ENCODE measurements at regions not wholly inside any gene's neighbourhood (a gene's known extent, or its start where the extent isn't known, plus 50 kb on each side); places are given as distances from the start of the nearest gene placed in this dataset.
"Not testable (repeated sequence)": the region's sequence is repeated elsewhere in the genome, so short reads cannot be mapped to it uniquely, and the experiment has no call there.

DNA sequence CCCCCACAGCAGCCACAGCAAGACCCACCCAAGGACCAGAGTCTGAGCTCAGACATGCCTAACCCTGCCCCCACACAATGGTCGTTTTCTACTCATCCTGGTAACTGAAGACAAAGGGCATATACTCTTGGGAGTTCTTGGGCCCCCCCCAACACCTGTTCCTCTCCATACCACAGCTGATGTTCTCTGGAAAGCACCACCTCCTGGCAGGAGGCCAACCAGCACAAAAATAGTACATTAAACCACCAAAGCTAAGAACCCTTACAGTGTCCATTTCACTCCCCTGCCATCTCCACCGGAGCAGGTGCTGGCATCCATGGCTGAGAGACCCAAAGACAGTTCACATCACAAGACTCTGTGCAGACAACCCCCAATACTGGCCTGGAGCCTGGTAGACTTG, 80.6 kb upstream of the DAAM1 start:
- peak; percentile 27 for DNase-seq (ENCODE audit: low read depth)

DNA sequence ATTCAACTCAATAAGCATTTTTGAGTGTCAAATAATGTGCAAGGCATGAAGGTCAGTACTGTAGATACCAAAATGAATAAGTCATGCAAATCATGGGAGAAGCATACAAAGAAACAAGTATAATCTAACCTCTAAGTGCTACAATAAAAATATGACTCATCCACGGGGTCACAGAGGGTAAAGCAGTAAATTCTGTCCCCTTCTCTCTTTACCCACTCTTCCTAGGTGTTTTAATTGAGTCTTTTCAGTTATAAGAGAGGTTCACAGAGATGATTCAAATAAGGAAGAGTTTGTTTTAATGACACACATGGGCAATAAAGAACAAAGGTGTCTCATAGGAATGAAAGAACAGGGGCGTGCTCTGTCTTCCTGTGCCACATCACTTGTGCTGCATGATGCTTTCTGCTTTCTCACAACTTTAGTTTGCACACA, 71.5 kb upstream of the DAAM1 start:
- peak; percentile 94 for DNase-seq (ENCODE audit: low read depth)

DNA sequence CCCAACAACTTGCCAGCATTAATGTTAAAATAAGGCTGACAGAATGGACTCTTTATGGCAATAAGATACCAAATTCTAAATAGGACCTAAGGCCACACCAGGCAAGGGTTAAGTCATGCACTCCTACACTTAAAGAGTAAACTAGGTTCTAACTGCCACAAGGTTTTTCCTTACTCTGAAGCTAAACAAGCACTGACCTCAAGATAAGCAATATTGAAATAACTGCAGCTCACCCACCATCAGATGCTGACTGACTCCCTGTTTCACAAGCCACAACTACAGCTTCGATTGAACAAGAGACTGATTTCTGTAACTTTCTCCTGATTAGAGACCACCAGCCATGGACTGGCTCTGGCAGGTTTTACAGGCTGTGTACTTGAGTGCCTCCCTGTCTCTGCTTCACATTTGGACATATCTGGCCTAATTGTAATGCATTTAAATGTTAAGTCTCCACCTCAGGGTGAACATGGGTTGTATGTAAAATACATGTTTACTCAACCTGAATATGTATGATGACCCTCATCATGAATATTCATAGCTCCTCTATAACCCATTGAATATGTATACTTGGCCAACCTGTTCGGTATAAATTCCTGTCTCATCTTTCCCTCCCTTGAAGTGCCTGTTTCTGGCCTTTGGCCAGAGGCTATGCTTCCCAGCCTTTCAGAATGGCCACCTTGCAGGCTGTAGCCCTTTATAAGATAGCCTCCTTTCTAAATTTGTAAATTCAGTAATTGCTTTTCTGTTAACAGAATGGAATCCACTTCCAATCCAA, 70.5 kb upstream of the DAAM1 start:
- no peak for DNase-seq (ENCODE audit: low read depth)

DNA sequence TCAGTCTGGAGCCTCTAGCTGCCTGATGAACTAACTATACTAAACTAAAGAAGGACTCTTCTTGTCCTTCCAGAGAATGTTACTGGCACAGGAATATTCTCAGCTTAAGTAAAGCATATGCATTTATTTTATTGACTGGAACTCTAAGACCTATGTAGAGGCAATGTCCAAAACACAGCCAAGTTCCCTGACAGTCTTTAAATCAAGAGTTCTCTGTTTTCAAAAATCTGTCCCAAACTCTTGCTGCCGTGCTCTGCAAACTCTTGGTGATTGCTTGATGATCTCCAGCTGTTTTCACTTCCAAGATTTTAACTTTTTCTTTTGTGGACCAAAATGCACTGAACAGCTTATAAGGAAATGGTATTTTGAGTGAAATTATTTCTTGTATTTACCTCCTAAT, 67.5 kb upstream of the DAAM1 start:
- no peak for DNase-seq (ENCODE audit: low read depth)

DNA sequence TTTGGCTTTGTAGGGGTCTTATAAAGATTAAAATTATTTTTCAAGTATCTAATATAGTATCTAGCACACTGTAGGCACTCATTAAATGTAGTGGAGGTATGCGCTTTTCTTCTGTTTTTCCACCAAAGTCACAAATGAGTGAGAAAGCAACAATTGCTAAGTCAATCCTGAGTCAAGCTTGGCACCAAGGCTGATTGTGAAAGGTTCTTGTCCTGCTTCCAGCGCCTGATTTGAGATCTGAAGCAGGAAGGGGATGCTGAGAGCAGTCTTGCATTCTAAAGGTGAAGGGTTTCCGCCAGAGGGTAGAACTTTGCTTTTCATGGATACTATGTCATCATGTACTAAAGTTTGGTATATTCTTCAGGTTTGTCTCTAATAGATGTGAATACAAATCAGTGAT, 64.9 kb upstream of the DAAM1 start:
- DNase-seq (ENCODE audit: low read depth) = no peak

DNA sequence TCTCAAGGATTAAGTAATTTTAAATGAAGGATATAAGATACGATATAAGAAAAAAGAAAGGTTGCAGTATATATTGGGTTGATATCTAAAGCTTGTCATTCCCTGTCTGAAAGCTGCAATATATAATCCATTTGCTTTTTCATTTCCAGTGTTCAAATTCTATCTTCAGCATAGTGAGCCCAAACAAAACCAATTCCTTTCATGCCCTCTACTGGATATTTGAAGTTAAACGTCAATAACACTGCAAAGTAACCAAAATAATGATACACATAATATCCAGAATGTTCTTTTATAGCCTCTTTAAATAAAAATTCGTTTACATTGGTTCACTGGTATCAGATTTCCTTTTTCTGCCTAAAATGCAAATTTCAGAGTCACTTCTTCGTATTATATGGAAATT, 64.5 kb upstream of the DAAM1 start:
- DNase-seq (ENCODE audit: low read depth) = peak; percentile 39

DNA sequence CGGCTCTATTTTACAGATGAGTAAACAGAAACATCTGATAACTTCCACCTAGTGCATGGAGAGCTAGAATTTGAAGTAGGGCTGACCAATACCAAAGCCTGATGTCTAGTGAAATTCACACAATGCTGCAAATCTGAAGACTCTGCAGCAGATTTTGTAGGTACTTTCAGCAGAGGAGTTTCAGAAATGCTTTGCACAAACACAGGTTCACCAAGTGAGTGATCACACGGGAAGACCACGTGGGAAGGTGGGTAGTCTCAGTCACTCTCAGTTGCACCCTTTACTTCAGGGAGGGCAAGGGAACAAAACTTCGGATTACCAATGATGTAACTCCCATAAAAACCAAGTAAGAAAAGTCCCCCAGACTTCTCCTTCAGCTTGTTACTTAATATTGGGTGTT, 63.3 kb upstream of the DAAM1 start:
- no peak for DNase-seq (ENCODE audit: low read depth)

DNA sequence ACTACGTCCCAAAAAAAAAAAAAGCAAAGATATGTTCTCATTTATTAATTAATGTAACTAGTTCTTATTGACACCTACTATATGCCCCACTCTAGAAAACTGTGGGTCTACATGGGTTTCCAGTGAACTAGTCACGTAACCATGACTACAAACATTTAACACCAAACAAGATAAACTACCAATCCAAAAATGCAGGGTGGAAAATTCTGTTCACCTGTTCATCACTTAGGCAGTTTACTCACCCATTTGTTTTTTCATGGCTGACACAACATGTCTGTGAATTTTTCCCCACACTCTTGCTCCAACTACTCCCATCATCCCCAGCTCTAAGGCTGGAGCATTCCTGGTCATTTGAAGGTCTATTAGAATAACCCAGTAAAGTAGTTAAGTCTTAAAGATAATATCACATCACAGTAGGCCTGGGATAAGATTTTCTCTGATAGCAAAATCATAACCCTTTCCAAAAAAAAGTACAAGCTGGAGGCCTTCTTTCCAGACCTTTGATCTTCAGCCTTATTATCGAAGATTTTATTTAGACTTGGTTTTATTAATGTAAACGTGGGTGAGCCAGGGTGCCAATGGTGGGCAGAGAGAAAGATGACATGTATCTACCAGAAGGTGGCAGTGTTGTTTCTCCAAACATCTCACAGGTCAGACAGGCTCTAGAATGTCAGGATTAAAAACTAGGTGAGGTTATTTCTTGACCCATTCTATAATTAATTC, 61.6 kb upstream of the DAAM1 start:
- peak; percentile 67 for DNase-seq (ENCODE audit: low read depth)

DNA sequence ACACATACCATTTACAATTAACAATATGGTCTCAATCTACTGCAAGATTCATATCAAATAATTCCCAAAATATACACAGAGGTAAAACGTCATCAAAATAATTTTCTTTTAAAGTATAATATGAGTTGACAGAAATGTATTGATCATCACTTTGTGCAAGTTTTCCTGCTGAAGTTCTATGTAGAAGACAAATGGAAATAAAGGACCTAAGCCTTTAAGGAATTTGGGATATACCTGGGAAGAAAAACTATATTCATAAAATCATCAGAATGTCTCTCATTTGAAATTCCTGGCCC, 61.1 kb upstream of the DAAM1 start:
- no peak for DNase-seq (ENCODE audit: low read depth)

DNA sequence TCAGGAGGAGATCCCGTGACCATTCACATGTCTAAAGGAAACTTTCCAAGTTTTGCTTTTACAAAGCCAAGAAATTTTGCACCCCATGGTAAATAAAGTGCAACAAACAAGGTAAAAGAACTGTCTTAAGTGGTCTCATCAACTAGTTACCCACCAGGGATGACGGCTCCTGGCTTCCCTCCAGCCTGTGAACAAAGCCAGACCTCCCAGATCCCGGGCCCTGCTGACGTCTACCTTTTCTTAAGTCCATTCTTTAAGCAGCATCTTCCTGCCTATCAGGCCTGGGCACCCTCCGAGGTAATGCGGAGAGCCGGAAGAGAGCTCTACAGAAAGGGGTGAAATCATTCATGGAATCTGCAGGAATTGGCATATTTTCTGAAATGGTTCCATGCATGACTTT, 58.0 kb upstream of the DAAM1 start:
- DNase-seq (ENCODE audit: low read depth) = no peak

DNA sequence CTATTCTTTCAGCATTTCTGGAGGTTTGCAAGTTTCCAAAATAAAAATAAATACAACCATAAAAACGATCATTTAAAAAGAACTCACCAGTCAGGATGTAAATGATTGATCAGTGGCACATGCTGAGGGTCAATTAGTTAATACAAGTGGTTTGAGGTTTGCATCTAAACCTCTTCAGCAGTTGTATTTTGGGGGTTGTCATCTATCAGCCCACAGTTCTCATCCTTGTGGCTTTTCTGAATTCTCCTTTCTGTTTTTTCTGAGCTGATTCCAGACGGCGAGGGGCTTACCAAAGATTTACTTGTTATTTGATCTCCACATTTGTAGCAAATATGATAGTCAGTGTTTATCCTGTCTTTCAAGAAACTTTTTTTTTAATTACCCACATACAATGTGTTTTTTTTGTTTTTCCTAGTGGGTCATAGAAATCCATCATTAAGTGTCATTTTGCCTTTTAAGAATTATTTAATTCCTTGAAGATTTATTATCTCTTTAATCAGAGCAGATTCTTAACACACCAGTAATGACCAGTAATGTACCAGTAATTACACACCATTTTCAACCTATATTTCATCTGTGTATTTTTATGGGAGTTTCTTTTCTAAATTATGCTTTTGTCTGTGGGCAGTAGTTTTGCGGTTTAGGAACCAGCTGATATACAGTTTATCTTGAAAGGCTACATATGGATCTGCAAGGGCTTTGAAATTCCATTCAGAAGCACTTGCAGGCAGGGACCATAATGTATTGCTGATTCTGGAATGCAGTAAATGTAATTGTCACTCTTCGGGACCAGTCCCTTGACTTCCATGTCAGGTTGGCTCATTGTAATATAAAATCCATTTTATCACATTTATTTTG, 56.3 kb upstream of the DAAM1 start:
- no peak for DNase-seq (ENCODE audit: low read depth)

DNA sequence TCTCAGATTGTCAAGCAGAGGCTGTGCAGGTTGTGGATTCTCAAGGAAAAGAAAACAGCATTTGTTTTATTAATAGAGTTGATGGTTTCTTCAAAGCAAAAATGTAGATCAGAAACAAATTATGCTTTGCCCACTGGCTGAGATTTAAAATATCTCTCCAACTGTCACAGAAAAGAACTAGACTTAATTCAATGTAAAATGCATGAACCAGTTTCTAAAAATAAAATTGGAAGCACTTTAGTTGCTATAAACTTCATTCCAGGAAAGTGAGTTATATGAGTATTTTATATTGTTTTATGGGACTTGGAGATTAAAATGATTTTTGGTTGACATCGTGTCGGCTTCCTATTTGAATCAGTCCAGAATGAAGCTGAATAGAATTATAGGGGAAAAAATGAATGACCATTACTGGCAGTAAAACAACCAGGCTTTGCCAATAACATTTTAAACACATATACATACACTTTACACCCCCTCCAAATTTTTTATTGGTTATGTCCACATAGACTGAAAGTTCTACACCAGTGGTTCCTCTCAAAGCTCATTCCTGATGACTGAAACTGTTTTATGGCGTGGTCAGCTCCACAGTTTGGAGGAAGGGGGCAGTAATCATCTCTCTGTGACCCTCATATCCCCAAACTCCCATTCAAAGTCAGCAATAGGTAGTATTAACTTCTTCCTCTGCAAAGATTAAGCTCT, 55.5 kb upstream of the DAAM1 start:
- peak; percentile 16 for DNase-seq (ENCODE audit: low read depth)

DNA sequence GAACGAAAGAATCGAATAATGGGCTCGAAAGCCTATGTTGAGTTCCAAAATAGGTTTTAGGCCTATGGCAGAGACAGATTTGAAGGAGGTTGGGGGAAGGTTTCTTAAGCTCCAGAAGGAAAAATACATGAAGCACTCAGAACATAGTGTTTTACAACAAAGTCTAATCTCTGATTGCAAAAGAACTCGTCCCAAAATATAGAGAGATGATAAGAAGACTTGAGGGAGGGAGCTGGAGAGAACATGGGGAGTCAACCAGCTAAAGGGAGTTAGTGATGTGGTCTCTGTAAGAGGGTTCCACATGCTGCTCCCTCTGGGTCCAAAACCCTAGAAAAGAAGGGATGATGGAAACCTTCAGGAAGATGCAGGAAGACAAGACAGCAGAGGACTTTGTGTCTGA, 54.8 kb upstream of the DAAM1 start:
- DNase-seq (ENCODE audit: low read depth) = no peak

DNA sequence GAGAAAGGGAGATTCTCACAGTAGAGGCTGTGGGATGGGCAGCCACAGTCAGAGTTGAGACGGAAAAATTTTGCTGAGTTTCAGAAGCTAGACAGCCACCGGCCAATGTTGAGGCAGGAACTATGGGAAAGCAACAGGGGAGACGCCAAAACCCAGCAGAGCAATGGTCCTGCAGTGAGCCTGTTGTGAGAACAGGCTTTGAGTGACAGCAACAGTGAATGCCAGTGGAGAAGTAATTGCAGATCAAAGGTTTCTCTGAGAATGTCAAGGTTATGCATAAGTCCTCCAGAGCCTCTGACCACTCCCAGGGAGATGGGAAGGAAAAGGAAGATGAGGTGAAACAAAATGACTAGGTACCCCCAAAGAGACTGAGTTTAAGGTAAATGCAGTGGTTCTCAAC, 54.2 kb upstream of the DAAM1 start:
- no peak for DNase-seq (ENCODE audit: low read depth)

DNA sequence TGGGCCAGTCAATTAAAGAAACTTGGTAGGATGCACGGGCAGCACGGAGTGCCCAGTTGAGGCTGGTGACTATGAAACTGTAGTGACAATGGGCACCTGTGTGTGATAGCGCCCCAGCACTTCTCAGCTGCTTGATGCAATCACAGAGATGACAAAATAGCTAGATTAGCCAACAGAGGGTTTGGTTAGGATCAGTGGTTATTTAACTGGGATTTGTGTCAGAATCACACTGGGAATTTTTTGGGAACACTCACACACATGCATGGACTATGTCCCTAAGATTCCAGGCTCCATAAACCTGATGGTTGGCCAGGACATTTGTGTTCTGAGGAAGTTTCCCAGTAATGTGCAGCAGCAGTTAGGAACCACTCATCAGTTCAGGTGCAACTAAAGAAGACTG, 51.2 kb upstream of the DAAM1 start:
- DNase-seq (ENCODE audit: low read depth) = no peak

DNA sequence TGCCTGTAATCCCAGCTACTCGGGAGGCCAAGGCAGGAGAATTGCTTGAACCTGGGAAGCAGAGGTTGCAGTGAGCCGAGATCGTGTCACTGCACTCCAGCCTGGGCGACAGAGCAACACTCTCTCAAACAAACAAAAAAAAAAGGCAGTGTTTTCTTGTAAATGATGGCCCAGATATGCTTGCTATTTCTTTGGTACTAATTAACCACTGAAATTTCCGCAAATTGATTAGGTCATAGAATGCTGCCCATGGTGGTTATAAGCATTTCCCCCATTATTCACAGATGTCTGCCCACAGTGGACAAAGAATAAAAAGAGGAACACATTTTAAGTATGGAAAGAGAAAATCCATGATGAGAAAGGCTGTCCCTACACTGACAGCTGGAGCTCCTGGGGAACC, 49.9 kb upstream of the DAAM1 start:
- DNase-seq (ENCODE audit: low read depth) = not testable (repeated sequence)

Measured in M059J (cell line).